Heart right ventricle (tissue), 16 donors: ENCODE measurements at regions not wholly inside any gene's neighbourhood (a gene's known extent, or its start where the extent isn't known, plus 50 kb on each side); places are given as distances from the start of the nearest gene placed in this dataset.

Experiments
- ATAC-seq, 8 donors: fragments of 200-7000 bp; cut with Tn5 transposase; one replicate each; pipeline ENCODE4 v1.9.1; 2020; ENCODE audit warnings: mild to moderate bottlenecking in 8 of 8, moderate library complexity in 8 of 8, moderate number of reproducible peaks in 1 of 8
- DNase-seq, 2 donors: peaks; one replicate each; pipeline ENCODE4 v3.0.0-alpha.2; 2020
- H3K27ac ChIP-seq, 10 donors: fragments of 200-600 bp; sonication (generic) in 2 of 10; one replicate each; pipeline versions ENCODE4 v1.5.0 to v1.8.0; 2020 to 2022; ENCODE audit warnings: mild to moderate bottlenecking in 3 of 10
- H3K27me3 ChIP-seq, 7 donors: fragments of 200-600 bp; one replicate each; pipeline ENCODE4 v1.8.0; 2021 to 2022; ENCODE audit warnings: mild to moderate bottlenecking in 2 of 7
- H3K36me3 ChIP-seq, 9 donors: fragments of 200-600 bp; sonication (generic) in 1 of 9; one replicate each; pipeline versions ENCODE4 v1.5.0 to v1.8.0; 2020 to 2022; ENCODE audit warnings: mild to moderate bottlenecking in 2 of 9
- H3K4me1 ChIP-seq, 9 donors: fragments of 200-600 bp; sonication (generic) in 1 of 9; one replicate each; pipeline versions ENCODE4 v1.5.0 to v1.8.0; 2020 to 2022; ENCODE audit warnings: mild to moderate bottlenecking in 4 of 9
- H3K4me3 ChIP-seq, 10 donors: fragments of 200-600 bp; sonication (generic) in 2 of 10; one replicate each; pipeline versions ENCODE4 v1.5.0 to v1.8.0; 2020 to 2022; ENCODE audit warnings: mild to moderate bottlenecking in 7 of 10, moderate library complexity in 2 of 10
- H3K9me3 ChIP-seq, 11 donors: fragments of 200-600 bp in 10 of 11; sonication (generic) in 2 of 11; one replicate each; pipeline versions ENCODE4 v1.5.0 to v1.8.0; 2013 to 2022; ENCODE audit warnings: mild to moderate bottlenecking in 2 of 11, control low read depth in 1 of 11, moderate library complexity in 1 of 11
- WGBS, 2 donors: extraction: QIAGEN DNeasy Blood & Tissue Kit; methylation state at CpG; one replicate each; pipeline ENCODE4 v1.1.7; 2013; ENCODE audit warnings: inconsistent platforms in 1 of 2; 5-methylcytosine and 5-hydroxymethylcytosine counted together
- intact Hi-C, 10 donors: fragments of 100-400 bp; cut with DNase I; formaldehyde crosslinking; loops; one replicate each; pipeline versions ENCODE4 v1.11.1 to v1.14.2; 2022
- TF ChIP-seq, protein P1 (sequence below), 9 donors: fragments of 200-600 bp; sonication (generic) in 2 of 9; IDR thresholded peaks; one replicate each; pipeline versions ENCODE4 v1.5.0 to v1.8.0; 2021 to 2022; ENCODE audit warnings: antibody characterized with exemption in 9 of 9, mild to moderate bottlenecking in 5 of 9, moderate library complexity in 1 of 9
- donor health status: Arrhythmogenic right ventricular cardiomyopathy.
- donor health status: ischemic (EF 13 %, LVEDD 7.1; RV severe dilation, severe dysfunction).
- donor health status: healthy with polysubstance abuse.
- donor health status: DM: no; HTN: yes; CAD: no.
- donor health status: DM: no; HTN: no; CAD: no.
- donor health status: ischemic (EF 25% LVEDD 6.9; RV normal size, moderate dysfunction).
- donor health status: ischemic (EF 25% LVEDD 5.7; RV mildly dilated, moderate dysfunction).
- donor health status: healthy.
- donor health status: DM: yes; HTN: yes; CAD: no.
- donor health status: Ischemic cardiomyopathy.
- donor health status: ischemic (EF 35%, LVEDD 5.7; RV mildly dilated, moderate dysfunction).
- donor health status: nonischemic (EF 11% LVEDD 7.7; RV severe dilation, severe dysfunction).
- donor health status: DM: yes; HTN: yes; CAD: no.
- donor health status: PGD.
- donor health status: ischemic (EF 29% LVEDD 5.4; RV normal size, mild dysfunction).
- donor health status: nonischemic (EF 23%, LVEDD 6.1; RV moderate dilation, normal function).

GRCh38 chr12:111170543-111170942 lies 198.4 kb downstream of the PHETA1 start:
- peak in 6 of 8 donors; percentile 21 to 67 (median 51) for ATAC-seq
- Histone ChIP-seq H3K36me3 (no peaks in the 10 kb centered on the region), H3K27me3 (peaks cover 0 to 19% (median 0%) of the 10 kb centered on the region in 7 donors), H3K27ac (no peak overlapping the region), H3K4me3 (no peak overlapping the region), H3K9me3 (no peaks in the 10 kb centered on the region), H3K4me1 (peaks cover 0 to 29% (median 0%) of the 10 kb centered on the region in 9 donors)
- TF ChIP-seq, protein P1, sequence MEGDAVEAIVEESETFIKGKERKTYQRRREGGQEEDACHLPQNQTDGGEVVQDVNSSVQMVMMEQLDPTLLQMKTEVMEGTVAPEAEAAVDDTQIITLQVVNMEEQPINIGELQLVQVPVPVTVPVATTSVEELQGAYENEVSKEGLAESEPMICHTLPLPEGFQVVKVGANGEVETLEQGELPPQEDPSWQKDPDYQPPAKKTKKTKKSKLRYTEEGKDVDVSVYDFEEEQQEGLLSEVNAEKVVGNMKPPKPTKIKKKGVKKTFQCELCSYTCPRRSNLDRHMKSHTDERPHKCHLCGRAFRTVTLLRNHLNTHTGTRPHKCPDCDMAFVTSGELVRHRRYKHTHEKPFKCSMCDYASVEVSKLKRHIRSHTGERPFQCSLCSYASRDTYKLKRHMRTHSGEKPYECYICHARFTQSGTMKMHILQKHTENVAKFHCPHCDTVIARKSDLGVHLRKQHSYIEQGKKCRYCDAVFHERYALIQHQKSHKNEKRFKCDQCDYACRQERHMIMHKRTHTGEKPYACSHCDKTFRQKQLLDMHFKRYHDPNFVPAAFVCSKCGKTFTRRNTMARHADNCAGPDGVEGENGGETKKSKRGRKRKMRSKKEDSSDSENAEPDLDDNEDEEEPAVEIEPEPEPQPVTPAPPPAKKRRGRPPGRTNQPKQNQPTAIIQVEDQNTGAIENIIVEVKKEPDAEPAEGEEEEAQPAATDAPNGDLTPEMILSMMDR (IDR thresholded peaks at IDR 0.05): no peak
- WGBS, 2 donors: 55 to 69% methylated on average over 7 to 8 of the region's 8 CpGs
- no peak for DNase-seq
- intact Hi-C loops: loop anchor here in 1 of 10 donors (10.0 kb wide), 1 partner anchor 146 kb away; no protein-coding TSS in a partner anchor

- Histone ChIP-seq H3K27me3 (peaks cover 0 to 19% (median 0%) of the 10 kb centered on the region in 7 donors), H3K9me3 (no peaks in the 10 kb centered on the region), H3K27ac (no peak overlapping the region), H3K36me3 (no peaks in the 10 kb centered on the region), H3K4me1 (peaks cover 0 to 19% (median 0%) of the 10 kb centered on the region in 9 donors), H3K4me3 (no peak overlapping the region)
- TF ChIP-seq, protein P1 (IDR thresholded peaks at IDR 0.05): no peak
- 84 to 90% methylated on average over 13 of the region's 13 CpGs for WGBS, 2 donors
- DNase-seq (no peak), ATAC-seq (no peak)
- intact Hi-C loops: loop anchor here in 1 of 10 donors (10.0 kb wide), 1 partner anchor 145 kb away; no protein-coding TSS in a partner anchor
Measured at GRCh38 chr12:111169456-111169855, 199.4 kb downstream of the PHETA1 start.

DNA sequence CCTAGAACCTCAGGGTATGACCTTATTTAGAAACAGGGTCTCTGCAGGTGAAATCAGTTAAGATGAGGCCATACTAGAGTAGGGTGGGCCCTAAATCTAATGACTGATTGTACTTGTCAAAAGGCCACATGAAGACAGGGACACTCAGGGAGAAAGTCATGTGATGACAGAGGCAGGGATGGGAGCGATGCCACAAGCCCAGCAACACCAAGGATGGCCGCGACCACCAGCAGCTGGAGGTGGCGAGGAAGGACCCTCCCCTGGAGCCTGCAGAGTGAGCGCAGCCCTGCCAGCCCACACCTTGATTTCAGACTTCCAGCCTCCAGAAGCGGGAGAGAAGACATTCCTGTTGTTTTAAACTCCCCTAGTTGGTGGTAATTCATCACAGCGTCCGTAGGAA lies 199.9 kb downstream of the PHETA1 start:
- Histone ChIP-seq H3K9me3 (no peaks in the 10 kb centered on the region), H3K27me3 (peaks cover 0 to 19% (median 0%) of the 10 kb centered on the region in 7 donors), H3K4me3 (no peak overlapping the region), H3K36me3 (no peaks in the 10 kb centered on the region), H3K27ac (no peak overlapping the region), H3K4me1 (peaks cover 0 to 14% (median 0%) of the 10 kb centered on the region in 9 donors)
- 86 to 89% methylated on average over 8 of the region's 8 CpGs for WGBS, 2 donors
- intact Hi-C loops: loop anchor here in 1 of 10 donors (10.0 kb wide), 1 partner anchor 144 kb away; no protein-coding TSS in a partner anchor
- no peak for ATAC-seq
- TF ChIP-seq, protein P1 (IDR thresholded peaks at IDR 0.05): no peak
- no peak for DNase-seq

DNA sequence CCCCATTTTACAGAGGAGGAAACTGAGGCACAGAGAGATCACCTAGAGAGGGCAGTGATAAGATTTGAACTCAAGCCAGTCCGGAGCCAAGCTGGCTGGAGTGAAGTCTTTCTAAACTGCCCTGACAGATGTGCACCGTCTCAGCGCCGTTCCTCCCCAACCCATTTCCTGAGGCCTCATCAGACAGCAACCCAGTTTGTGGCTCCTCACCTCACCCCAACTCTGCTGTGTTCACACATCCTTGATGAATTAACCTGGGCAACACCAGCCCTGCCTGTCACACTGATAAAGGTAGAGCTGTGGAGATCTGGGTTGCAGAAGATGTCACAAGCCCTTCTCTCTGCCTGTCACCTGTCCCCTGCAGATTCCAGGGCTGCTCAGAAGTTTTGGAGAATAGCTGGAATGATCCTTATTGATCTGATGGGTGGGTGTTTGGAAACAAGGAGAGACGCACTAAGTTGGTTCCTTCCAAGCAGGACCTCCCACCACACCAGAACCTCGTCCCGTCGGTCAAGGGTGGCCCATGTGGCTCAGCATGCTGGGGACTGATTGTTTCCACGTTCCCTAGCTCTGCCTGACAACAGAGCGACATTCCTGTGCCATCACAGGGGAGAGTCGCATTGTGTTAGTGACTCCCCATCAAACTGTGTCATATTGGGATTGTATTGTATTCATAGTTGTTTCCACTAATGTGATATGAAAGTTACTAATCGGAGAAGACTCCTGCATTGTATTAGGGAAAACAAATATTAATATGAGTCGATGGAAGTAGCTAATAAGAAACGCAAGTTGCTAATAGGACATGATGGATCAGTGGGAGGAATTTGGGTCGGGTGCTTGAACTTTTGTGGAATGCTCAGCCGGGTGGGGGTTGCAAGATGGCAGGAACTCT lies 200.6 kb downstream of the PHETA1 start:
- H3K4me3 ChIP-seq: no peak overlapping the region
- H3K27ac ChIP-seq: no peak overlapping the region
- intact Hi-C loops: loop anchor here in 1 of 10 donors (10.0 kb wide), 1 partner anchor 143 kb away; no protein-coding TSS in a partner anchor
- no peak for ATAC-seq
- H3K27me3 ChIP-seq: peaks cover 0 to 19% (median 0%) of the 10 kb centered on the region in 7 donors
- no peaks in the 10 kb centered on the region for H3K36me3 ChIP-seq
- TF ChIP-seq, protein P1 (IDR thresholded peaks at IDR 0.05): no peak
- peaks cover 0 to 12% (median 0%) of the 10 kb centered on the region in 9 donors for H3K4me1 ChIP-seq
- no peaks in the 10 kb centered on the region for H3K9me3 ChIP-seq
- WGBS, 2 donors: 73 to 76% methylated on average over 16 of the region's 16 CpGs
- no peak for DNase-seq
